ENCODE measurements at regions not wholly inside any gene's neighbourhood (a gene's known extent, or its start where the extent isn't known, plus 50 kb on each side); places are given as distances from the start of the nearest gene placed in this dataset.

- DNase-seq (ENCODE audit: low spot score), result no peak
Measured at GRCh38 chr4:175540151-175540550, 271.9 kb downstream of the GPM6A start.

- no peak for DNase-seq (ENCODE audit: low spot score)
Measured at GRCh38 chr4:175540732-175541131, 271.3 kb downstream of the GPM6A start.

- DNase-seq (ENCODE audit: low spot score), result no peak
Measured at GRCh38 chr4:175542786-175543185, 269.3 kb downstream of the GPM6A start.

DNA sequence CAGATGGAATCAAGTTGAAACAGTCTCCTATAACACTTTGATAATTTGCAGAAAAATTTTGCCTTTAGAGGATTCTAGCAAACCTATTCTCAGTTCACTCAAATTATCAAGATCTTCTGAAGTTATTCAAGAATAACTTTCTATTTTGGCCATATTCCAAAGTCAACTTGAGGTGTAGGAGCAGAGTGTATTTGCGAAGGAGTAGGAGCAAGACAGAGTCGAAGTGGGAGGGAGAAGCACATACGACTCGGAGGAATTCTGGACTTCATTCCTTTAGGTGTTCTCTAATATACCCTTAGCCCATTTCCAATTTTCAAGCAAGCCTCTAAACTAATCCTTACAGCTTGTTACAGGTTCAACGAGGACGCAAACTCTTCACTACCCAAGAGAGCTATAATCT, 252.9 kb downstream of the GPM6A start:
- no peak for DNase-seq (ENCODE audit: low spot score)

- no peak for DNase-seq (ENCODE audit: low spot score)
Measured at GRCh38 chr4:175559526-175559925, 252.5 kb downstream of the GPM6A start.

DNA sequence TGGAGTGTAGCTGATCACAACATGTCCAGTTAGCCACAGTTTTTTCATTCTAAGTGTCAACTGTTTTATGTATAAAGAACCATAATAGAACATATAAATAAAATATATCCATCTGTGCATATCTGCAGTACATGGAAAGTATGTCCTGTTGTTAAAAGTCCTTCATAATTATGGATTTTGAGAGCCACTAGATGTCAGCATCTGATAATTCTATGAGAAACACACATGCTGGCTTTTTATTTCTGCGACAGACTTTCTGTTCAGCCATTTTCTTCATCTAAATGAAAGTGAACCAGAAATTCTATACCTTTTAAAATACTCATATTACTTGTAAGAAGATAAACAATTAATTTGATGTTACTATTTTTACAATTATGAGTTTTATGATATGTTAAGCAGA, 251.5 kb downstream of the GPM6A start:
- peak; percentile 84 for DNase-seq (ENCODE audit: low spot score)

DNA sequence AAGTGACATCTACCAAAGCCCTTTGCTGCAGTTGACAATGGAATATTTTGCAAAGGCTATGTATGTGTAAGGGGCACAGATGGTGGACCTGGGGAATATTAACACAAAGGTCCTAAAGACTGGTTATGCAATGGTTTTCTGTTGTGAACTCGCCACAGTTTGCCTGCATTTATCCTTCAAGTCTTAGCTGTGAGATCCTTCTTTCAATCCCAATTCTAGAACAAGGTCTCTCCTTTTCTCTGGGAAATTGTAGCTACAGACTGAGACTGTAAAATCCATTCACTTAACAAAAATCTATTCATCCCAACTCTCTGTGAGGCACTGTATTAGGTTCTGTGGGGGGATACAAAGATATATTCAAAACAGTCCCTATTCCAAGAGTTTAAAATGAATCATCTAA, 250.4 kb downstream of the GPM6A start:
- DNase-seq (ENCODE audit: low spot score), result peak; percentile 35

- peak; percentile 7 for DNase-seq (ENCODE audit: low spot score)
Measured at GRCh38 chr4:175562111-175562510, 250.0 kb downstream of the GPM6A start.

DNA sequence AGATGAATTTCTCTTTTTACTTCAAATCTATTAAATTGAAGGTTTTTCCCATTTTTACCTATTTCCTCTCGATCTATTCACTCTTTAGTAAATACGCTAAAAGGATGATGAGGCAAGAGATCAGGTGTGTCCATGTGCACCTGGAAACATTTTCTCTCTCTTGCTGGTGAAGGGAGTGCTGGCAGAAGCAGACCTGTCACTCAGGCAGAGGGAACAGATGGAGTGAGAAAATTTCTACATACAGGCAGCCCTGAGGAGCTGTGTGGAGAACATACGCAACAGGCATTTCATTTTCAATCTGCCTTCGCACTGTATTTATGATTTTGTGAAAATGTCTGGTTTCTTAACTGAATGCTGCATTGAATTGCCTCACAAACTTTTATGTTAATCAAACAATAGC, 249.5 kb downstream of the GPM6A start:
- DNase-seq (ENCODE audit: low spot score), result peak; percentile 5
